GM21576 (cell line): ENCODE measurements at regions not wholly inside any gene's neighbourhood (a gene's known extent, or its start where the extent isn't known, plus 50 kb on each side); places are given as distances from the start of the nearest gene placed in this dataset.
A peak's percentile ranks its signal among the peaks of the same experiment; 100 is the strongest.
"Not testable (repeated sequence)": the region's sequence is repeated elsewhere in the genome, so short reads cannot be mapped to it uniquely, and the experiment has no call there.

ENCODE experiments used
- ATAC-seq: cut with Tn5 transposase; IDR thresholded peaks from one replicate; pipeline ENCODE4 v1.9.1; 2021; ENCODE audit warnings: mild to moderate bottlenecking, moderate library complexity; ENCODE audit not compliant: unreplicated experiment

GRCh38 chr6:141123497-141123896 is 1009.2 kb upstream of the GJE1 start:
- ATAC-seq, result no peak

GRCh38 chr6:141123049-141123448 is 1009.7 kb upstream of the GJE1 start:
- ATAC-seq, result no peak

GRCh38 chr6:141118991-141119390 is 1013.7 kb upstream of the GJE1 start:
- no peak for ATAC-seq

- ATAC-seq, result no peak
Measured at GRCh38 chr6:141117874-141118273, 1014.9 kb upstream of the GJE1 start.

- ATAC-seq, result no peak
Measured at GRCh38 chr6:141110481-141110880, 1022.2 kb upstream of the GJE1 start.

GRCh38 chr6:141107591-141108160 is 1025.0 kb upstream of the GJE1 start:
- ATAC-seq, result no peak

- no peak for ATAC-seq
Measured at GRCh38 chr6:141105481-141105880, 1027.2 kb upstream of the GJE1 start.

GRCh38 chr6:141103246-141103645 is 1029.5 kb upstream of the GJE1 start:
- ATAC-seq, result no peak

- ATAC-seq, result no peak
Measured at GRCh38 chr6:141097471-141097870, 1035.3 kb upstream of the GJE1 start.

- no peak for ATAC-seq
Measured at GRCh38 chr6:141095308-141095707, 1037.4 kb upstream of the GJE1 start.

GRCh38 chr6:141088171-141088570 is 1044.6 kb upstream of the GJE1 start:
- no peak for ATAC-seq

- ATAC-seq, result peak; percentile 93
Measured at GRCh38 chr6:141077355-141078333, 1055.1 kb upstream of the GJE1 start.

GRCh38 chr6:141057761-141058160 is 1075.0 kb upstream of the GJE1 start:
- ATAC-seq, result no peak

- no peak for ATAC-seq
Measured at GRCh38 chr6:141056945-141057625, 1075.6 kb upstream of the GJE1 start.

- ATAC-seq, result no peak
Measured at GRCh38 chr6:141050471-141050870, 1082.3 kb upstream of the GJE1 start.

- ATAC-seq, result no peak
Measured at GRCh38 chr6:141048451-141048850, 1084.3 kb upstream of the GJE1 start.

GRCh38 chr6:141046496-141046895 is 1086.2 kb upstream of the GJE1 start:
- ATAC-seq, result not testable (repeated sequence)

GRCh38 chr6:141041596-141042087 is 1091.1 kb upstream of the GJE1 start:
- ATAC-seq, result no peak

GRCh38 chr6:141035312-141036200 is 1097.2 kb upstream of the GJE1 start:
- ATAC-seq, result no peak

- no peak for ATAC-seq
Measured at GRCh38 chr6:141033101-141033500, 1099.6 kb upstream of the GJE1 start.
